ENCODE measurements at regions not wholly inside any gene's neighbourhood (a gene's known extent, or its start where the extent isn't known, plus 50 kb on each side); places are given as distances from the start of the nearest gene placed in this dataset.

- TF ChIP-seq CTCF (conservative IDR thresholded peaks at IDR 0.05 in 1 of 2, IDR thresholded peaks at IDR 0.05 in 1 of 2; ENCODE audit: extremely low read depth in 1 of 2, insufficient read depth in 1 of 2, low read depth in 1 of 2, low read length in 2 of 2) (no peak), EZH2 (IDR thresholded peaks at IDR 0.05; ENCODE audit: borderline replicate concordance, low read length) (no peak)
Measured at GRCh38 chr5:106646106-106646505, 1024.6 kb downstream of the EFNA5 start.

Measured in mammary epithelial cell (primary cell).